NOMO-1 (cell line): ENCODE measurements at regions not wholly inside any gene's neighbourhood (a gene's known extent, or its start where the extent isn't known, plus 50 kb on each side); places are given as distances from the start of the nearest gene placed in this dataset.
A peak's percentile ranks its signal among the peaks of the same experiment; 100 is the strongest.
"Not testable (repeated sequence)": the region's sequence is repeated elsewhere in the genome, so short reads cannot be mapped to it uniquely, and the experiment has no call there.

Experiments
- DNase-seq, 2 experiments: peaks; one replicate each; lab custom pipeline; 2025; ENCODE audit not compliant: unreplicated experiment in 2 of 2; lab: John Stamatoyannopoulos, UW

GRCh38 chr1:192475970-192476369 lies 99.6 kb upstream of the RGS1 start:
- DNase-seq: no peak

DNA sequence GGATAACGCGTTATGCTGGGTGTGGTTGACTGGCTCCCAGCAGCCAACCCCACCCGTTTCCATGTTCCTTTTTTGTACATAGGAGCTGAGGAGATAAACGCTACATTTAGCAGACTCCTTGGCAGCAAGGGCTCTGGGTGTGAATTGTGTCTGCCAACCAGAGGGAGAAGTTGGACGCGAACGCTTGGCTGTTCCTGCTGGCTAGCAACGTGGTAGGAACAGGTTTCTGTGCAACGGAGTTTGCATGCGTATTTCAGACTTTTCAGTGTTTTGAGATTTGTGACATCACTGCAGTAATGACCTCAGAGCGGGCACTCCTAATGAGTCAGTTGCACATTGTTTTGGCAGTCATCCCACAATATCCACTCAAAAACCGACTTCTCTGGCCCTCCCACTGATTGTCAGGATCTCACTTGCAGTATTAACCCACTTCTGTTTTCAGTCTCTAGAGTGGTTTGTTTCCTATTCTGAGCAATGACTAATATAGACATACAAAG lies 98.7 kb upstream of the RGS1 start:
- DNase-seq: peak; percentile 32 to 78

GRCh38 chr1:192477630-192478029 lies 97.9 kb upstream of the RGS1 start:
- DNase-seq: peak; percentile 35 to 59

DNA sequence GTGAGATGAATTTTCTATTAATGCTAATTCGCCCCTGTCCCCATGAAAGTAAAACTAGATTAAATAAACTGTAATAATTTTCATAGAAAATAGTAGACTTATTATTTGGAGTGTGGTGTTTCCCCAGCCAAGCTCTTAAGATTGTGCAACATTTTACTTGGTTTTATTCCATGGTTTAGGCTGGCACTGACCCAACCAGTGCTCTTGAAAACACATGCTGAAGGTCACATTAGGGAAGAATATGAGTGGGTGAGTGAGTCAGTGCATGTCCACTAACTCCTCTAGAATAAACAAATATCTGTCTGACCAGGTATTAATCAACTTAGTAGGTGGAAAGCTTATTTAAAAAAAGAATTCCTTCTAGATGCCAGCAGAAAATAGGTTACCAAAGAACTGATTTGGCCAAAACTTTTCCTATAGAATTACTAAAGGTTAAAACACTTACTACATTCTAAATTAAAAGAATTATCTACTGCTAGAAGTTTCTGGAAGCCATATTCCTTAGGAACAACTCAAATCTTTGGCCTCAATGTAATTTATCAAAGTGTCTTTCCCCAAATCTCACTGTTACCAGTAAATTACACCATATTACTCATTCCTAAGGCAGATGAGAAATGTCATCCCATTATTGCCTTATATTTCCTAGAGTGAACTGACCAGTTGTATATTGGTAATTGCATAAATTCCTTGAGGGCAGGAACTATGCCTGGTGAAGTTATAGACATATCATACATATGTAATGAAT lies 89.7 kb upstream of the RGS1 start:
- DNase-seq: no peak

GRCh38 chr1:192488058-192488457 lies 87.5 kb upstream of the RGS1 start:
- DNase-seq: no peak

- DNase-seq: no peak
These were observed 86.5 kb upstream of the RGS1 start for GRCh38 chr1:192489047-192489446.

DNA sequence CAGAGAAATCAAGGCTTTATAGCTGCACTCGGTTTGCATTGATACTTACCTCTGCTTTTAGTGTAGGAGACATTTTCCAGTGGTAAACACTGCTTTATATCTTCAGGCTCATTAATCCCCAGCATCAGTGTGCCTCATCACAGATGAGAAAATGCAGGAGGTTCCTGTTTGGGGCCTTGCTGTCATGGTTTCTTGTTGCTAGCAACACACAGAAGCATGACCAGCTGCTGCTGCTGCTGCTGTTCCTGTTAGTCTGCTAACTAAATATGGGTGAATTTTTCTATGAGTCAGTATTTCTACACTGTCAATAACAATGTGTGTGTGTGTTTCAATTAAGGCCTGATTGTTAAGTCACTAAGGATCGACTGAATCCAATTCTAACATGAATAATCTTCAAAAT lies 85.8 kb upstream of the RGS1 start:
- DNase-seq: peak in 1 of 2 experiments; percentile 43

DNA sequence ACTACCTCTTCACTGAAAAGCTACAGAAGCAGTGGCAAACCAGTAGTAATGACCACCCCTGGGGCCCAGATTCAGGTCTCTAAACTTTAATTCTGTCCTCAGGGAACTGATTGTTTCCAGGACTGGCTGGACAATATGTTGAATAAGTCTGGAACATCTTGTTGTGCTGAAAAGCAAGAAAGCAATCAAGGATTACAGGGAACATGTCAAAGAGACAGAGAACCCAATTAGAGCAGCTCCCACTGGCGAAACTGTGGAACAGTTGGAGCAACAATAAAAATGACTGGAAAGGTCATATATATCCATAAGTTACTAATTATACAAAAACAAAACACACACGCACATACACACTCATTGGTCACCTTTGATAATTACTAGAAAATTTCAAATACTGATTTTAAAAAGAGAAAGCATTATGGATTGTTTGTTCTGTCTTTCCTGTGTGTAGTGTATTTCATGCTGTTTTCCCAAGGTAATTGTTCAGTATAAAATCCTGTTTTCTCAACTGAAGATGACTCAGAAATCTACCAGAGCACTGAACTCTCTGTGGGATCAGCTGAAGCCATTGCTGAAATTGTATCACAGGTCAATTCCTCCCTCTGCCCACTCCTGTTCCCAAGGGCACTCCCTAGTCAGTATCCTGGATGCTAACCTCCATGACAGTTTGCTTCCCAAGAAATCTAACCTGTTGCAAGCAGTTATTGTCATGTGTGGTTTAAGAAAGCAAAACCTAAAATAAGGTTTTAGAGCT lies 83.6 kb upstream of the RGS1 start:
- no peak for DNase-seq

GRCh38 chr1:192493584-192493983 lies 82.0 kb upstream of the RGS1 start:
- DNase-seq: no peak

- no peak for DNase-seq
These were observed 79.1 kb upstream of the RGS1 start for GRCh38 chr1:192496369-192497056.

- DNase-seq: no peak
These were observed 78.3 kb upstream of the RGS1 start for GRCh38 chr1:192497214-192497794.

- not testable (repeated sequence) for DNase-seq
These were observed 77.5 kb upstream of the RGS1 start for GRCh38 chr1:192498092-192498491.

- DNase-seq: not testable (repeated sequence)
These were observed 76.5 kb upstream of the RGS1 start for GRCh38 chr1:192499061-192499581.

- not testable (repeated sequence) for DNase-seq
These were observed 75.0 kb upstream of the RGS1 start for GRCh38 chr1:192500541-192500940.

- DNase-seq: peak in 1 of 2 experiments; percentile 35
These were observed 68.8 kb upstream of the RGS1 start for GRCh38 chr1:192506741-192507155.

GRCh38 chr1:192512426-192513162 lies 63.0 kb upstream of the RGS1 start:
- peak in 1 of 2 experiments; percentile 7 for DNase-seq

DNA sequence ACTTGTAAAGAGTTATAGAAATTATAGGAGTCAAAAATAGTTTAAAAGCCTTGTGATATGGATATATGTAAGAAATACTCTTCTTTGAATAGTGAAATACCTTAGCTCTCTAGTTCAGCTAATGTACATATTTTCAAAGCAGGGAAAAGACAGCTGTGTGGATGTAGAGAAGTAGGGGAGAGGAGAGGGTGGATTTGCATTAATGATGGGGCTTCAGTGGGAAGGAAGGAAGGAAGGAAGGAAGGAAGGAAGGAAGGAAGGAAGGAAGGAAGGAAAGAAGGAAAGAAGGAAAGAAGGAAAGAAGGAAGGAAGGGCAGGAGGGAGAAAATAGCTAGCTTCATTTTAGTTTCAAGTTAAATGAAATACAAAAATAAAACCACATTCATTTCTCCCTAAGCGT lies 62.4 kb upstream of the RGS1 start:
- DNase-seq: no peak

DNA sequence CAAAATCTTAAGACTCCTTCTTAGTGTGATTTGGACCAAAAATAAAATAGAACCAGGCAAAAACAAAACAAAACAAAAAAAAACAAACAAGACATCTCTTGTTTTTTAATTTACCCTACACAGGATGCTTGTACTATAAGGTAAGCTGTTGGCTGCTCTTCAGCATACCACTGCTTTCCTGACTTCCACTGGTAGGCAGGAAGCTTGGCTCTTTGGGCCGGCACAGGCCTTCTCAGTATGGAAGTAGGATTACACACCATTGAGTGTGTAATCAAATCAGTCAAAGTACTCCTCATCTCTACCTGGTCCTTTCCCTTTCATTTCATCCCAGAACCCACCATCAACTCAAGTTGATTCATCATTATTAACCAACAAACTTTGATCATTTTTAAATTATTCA lies 61.9 kb upstream of the RGS1 start:
- no peak for DNase-seq

DNA sequence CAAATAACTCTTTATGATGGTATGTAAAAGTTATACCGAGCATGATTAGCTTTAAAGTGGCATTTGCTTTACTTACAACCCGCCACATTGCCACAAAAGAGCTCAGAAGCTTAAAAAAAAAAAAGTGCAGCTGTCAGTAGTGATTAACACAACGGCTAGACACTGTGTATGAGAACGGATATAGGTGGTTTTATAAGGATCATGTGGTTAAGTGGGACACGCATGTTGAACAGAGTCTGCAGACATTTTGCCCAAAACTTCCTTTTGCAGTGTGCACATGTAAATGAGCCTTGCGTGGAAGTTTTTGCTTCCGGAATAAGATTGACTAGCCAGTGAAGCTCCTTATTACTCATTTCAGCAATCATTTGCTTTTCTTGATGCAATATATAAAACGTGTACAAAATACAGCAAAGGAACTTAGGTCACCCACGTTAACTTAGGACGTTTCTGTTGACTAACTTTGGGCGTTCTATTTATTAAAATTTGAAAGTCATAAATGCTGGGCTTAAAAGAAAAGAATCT lies 58.7 kb upstream of the RGS1 start:
- DNase-seq: peak; percentile 88 to 98
